NCI-H510A treated with DMSO at 0.1 percent for 48 hours (cell line): ENCODE measurements at regions not wholly inside any gene's neighbourhood (a gene's known extent, or its start where the extent isn't known, plus 50 kb on each side); places are given as distances from the start of the nearest gene placed in this dataset.
"Not testable (repeated sequence)": the region's sequence is repeated elsewhere in the genome, so short reads cannot be mapped to it uniquely, and the experiment has no call there.

Experiments used
- DNase-seq: peaks from one replicate; lab custom pipeline; 2025; lab: John Stamatoyannopoulos, UW

GRCh38 chr16:35170061-35170460, 1710.6 kb downstream of the TP53TG3F start:
- not testable (repeated sequence) for DNase-seq

- no peak for DNase-seq
Measured at GRCh38 chr16:35170610-35171009, 1711.2 kb downstream of the TP53TG3F start.

GRCh38 chr16:35171106-35171505, 1711.7 kb downstream of the TP53TG3F start:
- no peak for DNase-seq

- no peak for DNase-seq
Measured at GRCh38 chr16:35173295-35173694, 1713.9 kb downstream of the TP53TG3F start.

GRCh38 chr16:35174016-35174415, 1714.6 kb downstream of the TP53TG3F start:
- DNase-seq = no peak

GRCh38 chr16:35176449-35176848, 1717.0 kb downstream of the TP53TG3F start:
- DNase-seq = no peak

- DNase-seq = no peak
Measured at GRCh38 chr16:35177851-35178250, 1718.4 kb downstream of the TP53TG3F start.

GRCh38 chr16:35180970-35181369, 1721.6 kb downstream of the TP53TG3F start:
- DNase-seq = no peak

- no peak for DNase-seq
Measured at GRCh38 chr16:35181422-35182030, 1722.1 kb downstream of the TP53TG3F start.

- DNase-seq = no peak
Measured at GRCh38 chr16:35182043-35182677, 1722.7 kb downstream of the TP53TG3F start.

- DNase-seq = no peak
Measured at GRCh38 chr16:35182943-35183550, 1723.6 kb downstream of the TP53TG3F start.

GRCh38 chr16:35184356-35184870, 1725.0 kb downstream of the TP53TG3F start:
- no peak for DNase-seq

- no peak for DNase-seq
Measured at GRCh38 chr16:35185366-35186044, 1726.1 kb downstream of the TP53TG3F start.

GRCh38 chr16:35186045-35186759, 1726.8 kb downstream of the TP53TG3F start:
- DNase-seq = no peak

- DNase-seq = no peak
Measured at GRCh38 chr16:35187665-35188225, 1728.3 kb downstream of the TP53TG3F start.

- DNase-seq = no peak
Measured at GRCh38 chr16:35188288-35189155, 1729.1 kb downstream of the TP53TG3F start.

GRCh38 chr16:35192993-35193392, 1733.6 kb downstream of the TP53TG3F start:
- DNase-seq = no peak

GRCh38 chr16:35193956-35194355, 1734.5 kb downstream of the TP53TG3F start:
- no peak for DNase-seq

- no peak for DNase-seq
Measured at GRCh38 chr16:35194681-35195080, 1735.3 kb downstream of the TP53TG3F start.

- DNase-seq = no peak
Measured at GRCh38 chr16:35195173-35195863, 1735.9 kb downstream of the TP53TG3F start.
